DMS53 treated with DMSO at 0.1 percent for 48 hours (cell line): ENCODE measurements at regions not wholly inside any gene's neighbourhood (a gene's known extent, or its start where the extent isn't known, plus 50 kb on each side); places are given as distances from the start of the nearest gene placed in this dataset.

Experiments used
- DNase-seq: peaks from one replicate; lab custom pipeline; 2025; ENCODE audit not compliant: unreplicated experiment; lab: John Stamatoyannopoulos, UW

GRCh38 chr1:96651517-96651916, 70.1 kb upstream of the PTBP2 start:
- peak; percentile 26 for DNase-seq

- DNase-seq, result no peak
Measured at GRCh38 chr1:96660051-96660450, 61.5 kb upstream of the PTBP2 start.

- no peak for DNase-seq
Measured at GRCh38 chr1:96660503-96660902, 61.1 kb upstream of the PTBP2 start.
